Neutrophil (primary cell): ENCODE measurements at regions not wholly inside any gene's neighbourhood (a gene's known extent, or its start where the extent isn't known, plus 50 kb on each side); places are given as distances from the start of the nearest gene placed in this dataset.
"Not testable (repeated sequence)": the region's sequence is repeated elsewhere in the genome, so short reads cannot be mapped to it uniquely, and the experiment has no call there.

ENCODE experiments used
- H3K27ac ChIP-seq: fragments of 200-600 bp; sonication (generic); 2 replicates; pipeline ENCODE4 v1.5.1; 2016; ENCODE audit warnings: mild to moderate bottlenecking, moderate library complexity
- H3K27me3 ChIP-seq: fragments of 200-600 bp; sonication (generic); 2 replicates; pipeline ENCODE4 v1.6.0; 2016; ENCODE audit warnings: mild to moderate bottlenecking
- H3K36me3 ChIP-seq: fragments of 200-600 bp; sonication (generic); 2 replicates; pipeline ENCODE4 v1.5.1; 2017
- H3K4me1 ChIP-seq, 2 experiments: fragments of 200-600 bp in 1 of 2; sonication (generic) in 1 of 2; 1 replicate in 1 of 2; 2 replicates in 1 of 2; pipeline versions ENCODE4 v1.5.1 to v1.6.1; 2013 to 2016; ENCODE audit warnings: low read depth in 1 of 2, low read length in 1 of 2, mild to moderate bottlenecking in 1 of 2, moderate library complexity in 1 of 2; ENCODE audit not compliant: control insufficient read depth in 1 of 2, insufficient read depth in 1 of 2
- H3K4me3 ChIP-seq, 2 experiments: fragments of 200-600 bp in 1 of 2; sonication (generic) in 1 of 2; 1 replicate in 1 of 2; 2 replicates in 1 of 2; pipeline ENCODE4 v1.5.1; 2013 to 2016; ENCODE audit warnings: low read depth in 1 of 2, low read length in 1 of 2, mild to moderate bottlenecking in 1 of 2, moderate library complexity in 1 of 2
- H3K9me3 ChIP-seq: fragments of 200-600 bp; sonication (generic); 2 replicates; pipeline ENCODE4 v1.5.1; 2016
- CTCF ChIP-seq: fragments of 200-600 bp; sonication (generic); IDR thresholded peaks from 2 replicates; pipeline ENCODE4 v1.5.1; 2016; ENCODE audit warnings: antibody characterized with exemption

GRCh38 chr14:48027115-48027514 lies 351.7 kb upstream of the MDGA2 start:
- Histone ChIP-seq H3K4me3 (no peak overlapping the region), H3K27me3 (no peaks in the 10 kb centered on the region), H3K36me3 (no peaks in the 10 kb centered on the region), H3K4me1 (no peaks in the 10 kb centered on the region), H3K9me3 (no peaks in the 10 kb centered on the region), H3K27ac (no peak overlapping the region)
- TF ChIP-seq CTCF = no peak

- Histone ChIP-seq H3K9me3 (no peaks in the 10 kb centered on the region), H3K36me3 (no peaks in the 10 kb centered on the region), H3K4me3 (no peak overlapping the region), H3K27me3 (no peaks in the 10 kb centered on the region), H3K27ac (no peak overlapping the region), H3K4me1 (no peaks in the 10 kb centered on the region)
- no peak for TF ChIP-seq CTCF
These were observed 348.5 kb upstream of the MDGA2 start for GRCh38 chr14:48023881-48024280.

- H3K4me1 ChIP-seq, H3K27me3 ChIP-seq, H3K27ac ChIP-seq, H3K9me3 ChIP-seq, H3K36me3 ChIP-seq, H3K4me3 ChIP-seq: not testable (repeated sequence)
These were observed 336.1 kb upstream of the MDGA2 start for GRCh38 chr14:48011484-48011883.

- no peaks in the 10 kb centered on the region for H3K9me3 ChIP-seq
- no peaks in the 10 kb centered on the region for H3K36me3 ChIP-seq
- H3K27me3 ChIP-seq = no peaks in the 10 kb centered on the region
- no peak for TF ChIP-seq CTCF
- no peaks in the 10 kb centered on the region for H3K4me1 ChIP-seq
- no peak overlapping the region for H3K4me3 ChIP-seq
- no peak overlapping the region for H3K27ac ChIP-seq
These were observed 333.2 kb upstream of the MDGA2 start for GRCh38 chr14:48008646-48009045.

DNA sequence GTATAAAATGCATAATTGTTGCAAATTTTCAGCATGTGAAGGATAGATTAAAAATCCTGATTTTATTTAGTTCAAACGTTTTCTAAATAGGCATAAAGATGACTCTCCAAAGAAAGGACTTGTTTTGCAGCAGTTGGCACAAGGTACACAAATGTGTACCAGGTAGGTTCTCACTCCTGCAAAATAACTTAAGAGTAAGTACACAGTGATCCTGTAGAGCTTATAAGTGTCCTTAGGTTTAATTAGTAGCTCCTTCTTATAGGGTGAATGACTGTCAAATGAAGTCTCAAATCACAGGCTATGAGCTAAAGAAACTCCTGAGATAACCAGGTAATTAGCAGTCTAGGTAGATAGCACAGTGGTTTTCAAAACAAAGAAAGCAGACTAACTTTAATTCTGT lies 330.6 kb upstream of the MDGA2 start:
- no peaks in the 10 kb centered on the region for H3K36me3 ChIP-seq
- H3K27me3 ChIP-seq = no peaks in the 10 kb centered on the region
- H3K4me1 ChIP-seq = no peaks in the 10 kb centered on the region
- H3K27ac ChIP-seq = no peak overlapping the region
- no peak for TF ChIP-seq CTCF
- H3K9me3 ChIP-seq = no peaks in the 10 kb centered on the region
- no peak overlapping the region for H3K4me3 ChIP-seq

DNA sequence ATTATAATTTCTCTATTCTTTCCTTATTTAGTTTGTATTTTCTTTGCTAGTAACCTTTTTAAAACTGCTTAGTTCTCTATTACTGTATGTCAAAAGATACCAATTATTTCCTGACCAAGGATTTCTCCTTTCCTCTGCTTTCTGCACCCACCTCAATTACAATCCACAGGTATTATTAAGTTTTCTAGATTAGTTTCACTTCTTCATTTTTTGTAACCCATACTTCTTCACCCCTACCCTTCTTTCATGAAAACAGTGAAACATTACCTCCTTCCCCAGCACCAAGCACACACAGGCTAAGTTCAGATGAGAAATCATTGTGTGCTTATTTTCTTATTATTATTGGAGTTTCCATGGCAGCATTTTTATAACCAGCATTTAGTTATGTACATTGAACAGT lies 318.5 kb upstream of the MDGA2 start:
- Histone ChIP-seq H3K4me1 (no peaks in the 10 kb centered on the region), H3K27ac (no peak overlapping the region), H3K9me3 (no peaks in the 10 kb centered on the region), H3K36me3 (no peaks in the 10 kb centered on the region), H3K27me3 (no peaks in the 10 kb centered on the region), H3K4me3 (no peak overlapping the region)
- TF ChIP-seq CTCF = no peak
